ENCODE measurements at regions not wholly inside any gene's neighbourhood (a gene's known extent, or its start where the extent isn't known, plus 50 kb on each side); places are given as distances from the start of the nearest gene placed in this dataset.

DNA sequence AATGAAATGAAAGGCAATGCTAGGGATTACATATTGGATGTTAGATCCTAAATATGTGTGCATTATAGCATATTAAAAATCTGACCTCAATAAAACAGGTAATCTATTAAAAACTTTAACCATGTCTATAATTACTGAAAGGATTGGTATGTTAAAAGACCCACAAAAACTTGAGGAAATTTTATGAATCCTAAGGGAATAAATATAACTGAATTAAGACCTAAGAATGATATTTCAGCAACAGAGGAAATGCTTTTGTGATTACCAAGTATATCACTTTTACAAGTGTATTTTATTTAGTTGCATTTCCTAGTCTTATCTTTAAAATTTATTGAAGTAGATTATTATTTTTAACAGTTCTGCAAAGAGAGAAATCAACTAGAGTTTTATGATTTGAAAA, 571.5 kb downstream of the HDGFL1 start:
- no peak for ATAC-seq
- FAIRE-seq, result no peak
- Histone ChIP-seq H3K4me3 (no peak overlapping the region), H3K4me1 (no peaks in the 10 kb centered on the region), H3K4me2 (no peak overlapping the region), H3K9me3 (no peaks in the 10 kb centered on the region), H3K27ac (no peak overlapping the region)
- DNase-seq (ENCODE audit: low read depth in 1 of 2, low spot score in 1 of 2), result no peak
- CTCF ChIA-PET, result no interaction called here
- POLR2A ChIA-PET, result no interaction called here
- TF ChIP-seq, protein P1, sequence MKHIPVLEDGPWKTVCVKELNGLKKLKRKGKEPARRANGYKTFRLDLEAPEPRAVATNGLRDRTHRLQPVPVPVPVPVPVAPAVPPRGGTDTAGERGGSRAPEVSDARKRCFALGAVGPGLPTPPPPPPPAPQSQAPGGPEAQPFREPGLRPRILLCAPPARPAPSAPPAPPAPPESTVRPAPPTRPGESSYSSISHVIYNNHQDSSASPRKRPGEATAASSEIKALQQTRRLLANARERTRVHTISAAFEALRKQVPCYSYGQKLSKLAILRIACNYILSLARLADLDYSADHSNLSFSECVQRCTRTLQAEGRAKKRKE (CRISPR knock-in tag; IDR thresholded peaks at IDR 0.05; ENCODE audit: low read depth), result no peak
- TF ChIP-seq HEYL (CRISPR knock-in tag; IDR thresholded peaks at IDR 0.05) (no peak), EP300 (IDR thresholded peaks at IDR 0.05) (no peak), RCOR1 (IDR thresholded peaks at IDR 0.05; ENCODE audit: low read depth, low read length) (no peak)

DNA sequence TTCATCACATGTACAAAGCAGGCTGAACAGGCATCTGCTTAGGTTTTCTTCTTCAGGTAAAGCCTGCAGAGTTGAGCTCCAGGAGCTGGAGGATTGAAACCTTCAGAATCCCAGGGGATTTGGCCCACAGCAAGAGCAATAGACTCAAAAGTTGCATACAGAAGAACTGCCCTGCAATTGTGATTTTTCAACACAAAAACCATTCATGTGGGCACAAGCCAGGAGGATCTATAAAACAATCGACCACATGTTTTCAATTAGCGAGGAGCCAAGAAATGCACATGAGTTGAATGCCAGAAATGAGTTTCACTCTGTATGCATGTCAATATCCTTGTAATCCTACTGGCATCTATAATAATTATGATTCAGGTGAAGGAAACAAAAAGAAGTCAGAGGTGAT, 576.4 kb downstream of the HDGFL1 start:
- Histone ChIP-seq H3K4me2 (no peak overlapping the region), H3K4me1 (no peaks in the 10 kb centered on the region), H3K9me3 (no peaks in the 10 kb centered on the region), H3K4me3 (no peak overlapping the region), H3K27ac (no peak overlapping the region)
- WGBS (ENCODE audit: missing lambda C conversion rate), result 21% methylated on average over 2 of the region's 2 CpGs
- CTCF ChIA-PET, result no interaction called here
- TF ChIP-seq CBX8 (IDR thresholded peaks at IDR 0.05), result no peak
- TF ChIP-seq, protein P2, sequence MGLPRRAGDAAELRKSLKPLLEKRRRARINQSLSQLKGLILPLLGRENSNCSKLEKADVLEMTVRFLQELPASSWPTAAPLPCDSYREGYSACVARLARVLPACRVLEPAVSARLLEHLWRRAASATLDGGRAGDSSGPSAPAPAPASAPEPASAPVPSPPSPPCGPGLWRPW (IDR thresholded peaks at IDR 0.05), result no peak
- TF ChIP-seq, protein P3, sequence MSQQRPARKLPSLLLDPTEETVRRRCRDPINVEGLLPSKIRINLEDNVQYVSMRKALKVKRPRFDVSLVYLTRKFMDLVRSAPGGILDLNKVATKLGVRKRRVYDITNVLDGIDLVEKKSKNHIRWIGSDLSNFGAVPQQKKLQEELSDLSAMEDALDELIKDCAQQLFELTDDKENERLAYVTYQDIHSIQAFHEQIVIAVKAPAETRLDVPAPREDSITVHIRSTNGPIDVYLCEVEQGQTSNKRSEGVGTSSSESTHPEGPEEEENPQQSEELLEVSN (IDR thresholded peaks at IDR 0.05; ENCODE audit: borderline replicate concordance, low read depth), result no peak
- TF ChIP-seq HDAC2 (IDR thresholded peaks at IDR 0.05), result no peak
- no peak for TF ChIP-seq JUN (IDR thresholded peaks at IDR 0.05)
- no peak for TF ChIP-seq MAZ (IDR thresholded peaks at IDR 0.05; ENCODE audit: borderline replicate concordance, low read depth, low read length)
- TF ChIP-seq ESRRA (IDR thresholded peaks at IDR 0.05; ENCODE audit: borderline replicate concordance, low read length), result no peak
- no peak for TF ChIP-seq JUNB (IDR thresholded peaks at IDR 0.05)
- no peak for TF ChIP-seq RCOR1 (IDR thresholded peaks at IDR 0.05; ENCODE audit: low read depth, low read length)
- TF ChIP-seq, protein P1 (CRISPR knock-in tag; IDR thresholded peaks at IDR 0.05; ENCODE audit: low read depth), result no peak
- no peak for TF ChIP-seq ZNF302 (CRISPR knock-in tag; IDR thresholded peaks at IDR 0.05)
- no peak for FAIRE-seq
- POLR2A ChIA-PET, result no interaction called here
- no peak for DNase-seq (ENCODE audit: low read depth in 1 of 2, low spot score in 1 of 2)
- ATAC-seq, result no peak

DNA sequence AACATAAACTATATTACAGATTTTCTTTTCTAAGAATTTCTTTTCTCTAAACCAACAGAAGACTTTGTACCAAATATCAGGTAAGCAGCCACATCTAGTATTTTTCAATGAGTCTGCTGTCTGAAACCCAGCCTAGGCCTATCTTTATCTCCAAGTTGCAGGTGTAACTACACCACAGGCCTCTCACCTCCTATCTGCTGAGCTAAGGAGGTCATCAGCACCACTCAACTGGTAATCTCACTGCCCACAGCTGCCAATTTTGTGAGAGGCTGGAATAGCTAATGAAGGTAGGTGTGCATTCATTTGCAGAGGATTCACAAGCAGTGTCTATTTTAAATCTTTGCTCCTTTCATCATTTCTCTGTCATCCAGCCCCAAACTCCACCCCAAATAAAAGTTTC, 584.8 kb downstream of the HDGFL1 start:
- FAIRE-seq (no peak), DNase-seq (ENCODE audit: low read depth in 1 of 2, low spot score in 1 of 2) (no peak), ATAC-seq (no peak)
- POLR2A ChIA-PET, result no interaction called here
- Histone ChIP-seq H3K9me3 (no peaks in the 10 kb centered on the region), H3K4me3 (no peak overlapping the region), H3K4me2 (no peak overlapping the region), H3K4me1 (no peaks in the 10 kb centered on the region), H3K27ac (no peak overlapping the region)
- CTCF ChIA-PET, result no interaction called here
- TF ChIP-seq, protein P4, sequence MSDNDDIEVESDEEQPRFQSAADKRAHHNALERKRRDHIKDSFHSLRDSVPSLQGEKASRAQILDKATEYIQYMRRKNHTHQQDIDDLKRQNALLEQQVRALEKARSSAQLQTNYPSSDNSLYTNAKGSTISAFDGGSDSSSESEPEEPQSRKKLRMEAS (IDR thresholded peaks at IDR 0.05), result no peak
- no peak for TF ChIP-seq GATA3 (IDR thresholded peaks at IDR 0.05; ENCODE audit: borderline replicate concordance)
- no peak for TF ChIP-seq ZFP36 (IDR thresholded peaks at IDR 0.05; ENCODE audit: borderline replicate concordance, partially characterized antibody)
- TF ChIP-seq CEBPB (IDR thresholded peaks at IDR 0.05), result no peak
- TF ChIP-seq JUNB (IDR thresholded peaks at IDR 0.05), result no peak
- TF ChIP-seq, protein P2 (IDR thresholded peaks at IDR 0.05), result no peak
- TF ChIP-seq EHF (CRISPR knock-in tag; IDR thresholded peaks at IDR 0.05), result no peak
- TF ChIP-seq KDM5A (IDR thresholded peaks at IDR 0.05), result no peak
- no peak for TF ChIP-seq SREBF2 (IDR thresholded peaks at IDR 0.05)
- TF ChIP-seq HEYL (CRISPR knock-in tag; IDR thresholded peaks at IDR 0.05), result no peak
- TF ChIP-seq RFX5 (IDR thresholded peaks at IDR 0.05), result no peak

All from A549 (cell line).